DMS 273 (cell line): ENCODE measurements at regions not wholly inside any gene's neighbourhood (a gene's known extent, or its start where the extent isn't known, plus 50 kb on each side); places are given as distances from the start of the nearest gene placed in this dataset.
A peak's percentile ranks its signal among the peaks of the same experiment; 100 is the strongest.
"Not testable (repeated sequence)": the region's sequence is repeated elsewhere in the genome, so short reads cannot be mapped to it uniquely, and the experiment has no call there.

ENCODE experiments used
- DNase-seq: peaks from one replicate; lab custom pipeline; 2025; ENCODE audit not compliant: unreplicated experiment; lab: John Stamatoyannopoulos, UW

- DNase-seq = not testable (repeated sequence)
Measured at GRCh38 chr6:27827477-27827876, 84.7 kb downstream of the OR2B2 start.

DNA sequence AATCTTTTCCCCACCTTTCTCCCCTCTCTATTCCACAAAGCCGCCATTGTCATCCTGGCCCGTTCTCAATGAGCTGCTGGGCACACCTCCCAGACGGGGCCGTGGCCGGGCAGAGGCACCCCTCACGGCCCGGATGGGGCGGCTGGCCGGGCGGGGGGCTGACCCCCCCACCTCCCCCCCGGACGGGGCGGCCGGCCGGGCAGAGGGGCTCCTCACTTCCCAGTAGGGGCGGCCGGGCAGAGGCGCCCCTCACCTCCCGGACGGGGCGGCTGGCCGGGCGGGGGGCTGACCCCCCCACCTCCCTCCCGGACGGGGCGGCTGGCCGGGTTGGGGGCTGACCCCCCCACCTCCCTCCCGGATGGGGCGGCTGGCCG, 85.6 kb downstream of the OR2B2 start:
- not testable (repeated sequence) for DNase-seq

DNA sequence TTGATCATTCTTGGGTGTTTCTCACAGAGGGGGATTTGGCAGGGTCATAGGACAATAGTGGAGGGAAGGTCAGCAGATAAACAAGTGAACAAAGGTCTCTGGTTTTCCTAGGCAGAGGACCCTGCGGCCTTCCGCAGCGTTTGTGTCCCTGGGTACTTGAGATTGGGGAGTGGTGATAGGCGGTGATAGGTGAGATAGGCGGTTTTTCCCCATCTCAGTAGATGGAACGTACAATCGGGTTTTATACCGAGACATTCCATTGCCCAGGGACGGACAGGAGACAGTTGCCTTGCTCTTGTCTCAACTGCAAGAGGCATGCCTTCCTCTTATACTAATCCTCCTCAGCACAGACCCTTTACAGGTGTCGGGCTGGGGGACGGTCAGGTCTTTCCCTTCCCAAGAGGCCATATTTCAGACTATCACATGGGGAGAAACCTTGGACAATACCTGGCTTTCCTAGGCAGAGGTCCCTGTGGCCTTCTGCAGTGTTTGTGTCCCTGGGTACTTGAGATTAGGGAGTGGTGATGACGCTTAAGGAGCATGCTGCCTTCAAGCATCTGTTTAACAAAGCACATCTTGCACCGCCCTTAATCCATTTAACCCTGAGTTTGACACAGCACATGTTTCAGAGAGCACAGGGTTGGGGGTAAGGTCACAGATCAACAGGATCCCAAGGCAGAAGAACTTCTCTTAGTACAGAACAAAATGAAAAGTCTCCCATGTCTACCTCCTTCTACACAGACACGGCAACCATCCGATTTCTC, 86.2 kb downstream of the OR2B2 start:
- not testable (repeated sequence) for DNase-seq

DNA sequence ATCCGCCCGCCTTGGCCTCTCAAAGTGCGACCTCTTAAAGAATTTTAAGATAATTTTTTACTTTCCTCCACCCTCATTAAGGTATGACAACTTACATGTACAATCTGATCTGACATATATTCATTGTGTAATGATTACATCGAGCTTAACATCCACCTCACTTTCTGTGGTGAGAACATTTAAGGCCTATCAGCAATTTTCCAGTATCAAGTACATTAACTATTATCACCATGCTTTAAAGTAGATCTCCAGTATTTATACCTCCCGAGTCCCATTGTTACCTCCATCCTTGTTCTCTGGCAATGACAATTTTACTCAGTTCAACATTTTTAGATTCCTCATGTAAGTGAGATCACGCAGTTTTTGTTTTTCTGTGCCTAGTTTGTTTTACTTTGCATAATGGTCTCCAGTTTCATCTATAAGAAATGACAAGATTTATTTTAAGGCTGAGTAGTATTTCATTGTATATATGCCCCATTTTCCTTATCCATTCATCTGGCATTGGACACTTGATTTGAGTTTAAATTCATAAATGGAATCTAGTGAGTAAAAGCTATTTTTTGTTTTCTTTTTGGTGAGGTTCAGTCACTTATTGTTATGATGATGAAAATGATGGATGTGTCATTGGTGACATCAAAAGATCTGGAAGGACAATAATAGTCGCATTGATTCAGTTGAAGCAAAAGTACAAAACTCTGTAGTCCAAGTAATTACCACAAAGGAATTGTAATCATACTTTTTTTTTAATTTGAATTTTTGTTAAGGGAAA, 87.0 kb downstream of the OR2B2 start:
- peak; percentile 56 for DNase-seq

GRCh38 chr6:27824211-27825024, 87.8 kb downstream of the OR2B2 start:
- DNase-seq = peak; percentile 66

DNA sequence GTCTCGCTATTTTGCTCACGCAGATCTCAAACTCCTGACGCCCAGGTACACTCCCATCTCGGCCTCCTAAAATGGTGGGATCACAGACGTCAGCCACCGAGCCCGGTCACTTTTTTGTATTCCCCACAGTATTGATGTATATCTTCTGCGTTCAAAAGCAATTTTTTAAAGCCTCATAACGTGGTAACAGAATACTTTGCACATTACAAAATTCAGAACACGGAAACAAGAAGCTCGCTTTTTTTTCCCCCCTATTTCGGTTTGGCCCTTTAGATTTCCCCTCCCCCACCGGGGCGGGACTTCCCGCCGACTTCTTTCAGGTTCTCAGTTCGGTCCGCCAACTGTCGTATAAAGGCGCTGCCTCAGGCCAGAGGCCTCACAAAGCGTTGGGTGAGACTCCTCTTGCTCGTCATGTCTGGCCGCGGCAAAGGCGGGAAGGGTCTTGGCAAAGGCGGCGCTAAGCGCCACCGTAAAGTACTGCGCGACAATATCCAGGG, 88.4 kb downstream of the OR2B2 start:
- DNase-seq = peak; percentile 76

DNA sequence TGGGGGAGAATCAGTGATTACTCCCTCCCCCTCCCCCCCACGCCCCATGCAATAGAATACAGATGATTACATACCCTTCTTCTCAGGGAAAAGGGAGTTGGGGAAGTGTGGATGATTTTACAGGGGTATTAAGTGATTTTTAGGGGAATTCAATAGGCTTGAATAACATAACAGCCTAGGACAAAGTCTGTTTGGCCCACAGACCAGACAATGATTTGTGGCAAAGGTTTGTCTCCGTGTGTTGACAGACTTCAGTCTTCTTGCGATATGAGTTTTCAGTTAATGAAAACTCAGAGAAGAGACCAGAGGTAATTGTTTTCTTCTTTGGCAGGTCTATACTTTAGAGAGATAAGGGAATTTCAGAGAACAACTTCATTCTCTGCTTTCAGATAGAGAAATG, 95.3 kb downstream of the OR2B2 start:
- no peak for DNase-seq

DNA sequence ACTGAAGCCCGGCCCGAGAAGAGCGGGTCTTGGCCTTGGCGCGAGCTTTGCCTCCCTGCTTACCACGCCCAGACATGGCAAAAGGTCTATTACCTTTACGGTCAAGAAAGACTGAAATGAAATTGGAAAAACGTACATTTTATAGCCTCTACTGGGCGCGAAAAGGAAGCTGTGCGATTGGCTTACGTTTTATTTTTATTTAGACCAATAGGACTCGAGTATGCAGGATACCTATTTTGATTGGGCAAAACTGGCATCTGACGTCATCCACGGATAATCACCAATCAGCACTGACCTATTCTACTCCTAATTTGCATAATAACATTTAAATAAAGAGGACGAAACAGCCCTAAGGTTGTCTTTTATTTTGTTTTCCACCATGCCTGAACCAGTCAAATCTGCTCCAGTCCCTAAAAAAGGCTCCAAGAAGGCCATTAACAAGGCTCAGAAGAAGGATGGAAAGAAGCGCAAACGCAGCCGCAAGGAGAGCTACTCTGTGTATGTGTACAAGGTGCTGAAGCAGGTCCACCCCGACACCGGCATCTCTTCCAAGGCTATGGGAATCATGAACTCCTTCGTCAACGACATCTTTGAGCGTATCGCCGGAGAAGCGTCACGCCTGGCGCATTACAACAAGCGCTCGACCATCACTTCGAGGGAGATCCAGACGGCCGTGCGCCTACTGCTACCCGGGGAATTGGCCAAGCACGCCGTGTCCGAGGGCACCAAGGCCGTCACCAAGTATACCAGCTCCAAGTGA, 97.4 kb downstream of the OR2B2 start:
- no peak for DNase-seq

- not testable (repeated sequence) for DNase-seq
Measured at GRCh38 chr6:27814415-27814664, 97.9 kb downstream of the OR2B2 start.

- no peak for DNase-seq
Measured at GRCh38 chr6:27812805-27813492, 99.2 kb downstream of the OR2B2 start.

DNA sequence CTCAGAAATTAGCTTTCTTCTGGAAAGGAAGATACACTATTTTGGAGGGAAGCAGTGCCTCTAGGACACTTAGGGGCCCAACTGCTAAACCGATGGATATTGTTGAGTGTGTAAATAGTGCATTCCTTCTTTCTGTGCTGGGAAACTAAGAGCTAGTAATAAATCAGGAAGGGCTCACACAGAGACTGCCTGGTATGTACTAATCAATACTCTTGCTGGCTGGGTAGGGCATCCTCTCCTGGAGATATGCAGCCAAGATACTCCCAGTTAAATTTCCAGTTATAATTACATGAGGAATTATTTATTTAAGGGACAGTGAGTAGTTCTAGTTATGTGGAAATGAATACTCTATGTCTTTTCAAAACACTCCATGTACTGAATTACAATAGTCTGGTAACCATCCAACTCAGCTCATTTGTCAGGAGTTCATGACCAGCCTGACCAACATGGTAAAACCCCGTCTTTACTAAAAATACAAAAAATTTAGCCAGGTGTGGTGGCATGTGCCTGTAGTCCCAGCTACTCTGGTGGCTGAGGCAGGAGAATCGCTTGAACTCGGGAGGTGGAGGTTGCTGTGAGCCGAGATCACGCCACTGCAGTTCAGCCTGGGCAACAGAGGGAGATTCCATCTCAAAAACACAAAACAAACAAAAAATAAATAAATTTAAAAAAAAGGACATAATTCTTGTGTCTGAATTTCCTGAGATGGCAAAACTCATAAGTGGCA, 100.0 kb downstream of the OR2B2 start:
- DNase-seq = no peak

GRCh38 chr6:27811451-27811772, 100.8 kb downstream of the OR2B2 start:
- no peak for DNase-seq

GRCh38 chr6:27810768-27811450, 101.3 kb downstream of the OR2B2 start:
- DNase-seq = peak; percentile 65

DNA sequence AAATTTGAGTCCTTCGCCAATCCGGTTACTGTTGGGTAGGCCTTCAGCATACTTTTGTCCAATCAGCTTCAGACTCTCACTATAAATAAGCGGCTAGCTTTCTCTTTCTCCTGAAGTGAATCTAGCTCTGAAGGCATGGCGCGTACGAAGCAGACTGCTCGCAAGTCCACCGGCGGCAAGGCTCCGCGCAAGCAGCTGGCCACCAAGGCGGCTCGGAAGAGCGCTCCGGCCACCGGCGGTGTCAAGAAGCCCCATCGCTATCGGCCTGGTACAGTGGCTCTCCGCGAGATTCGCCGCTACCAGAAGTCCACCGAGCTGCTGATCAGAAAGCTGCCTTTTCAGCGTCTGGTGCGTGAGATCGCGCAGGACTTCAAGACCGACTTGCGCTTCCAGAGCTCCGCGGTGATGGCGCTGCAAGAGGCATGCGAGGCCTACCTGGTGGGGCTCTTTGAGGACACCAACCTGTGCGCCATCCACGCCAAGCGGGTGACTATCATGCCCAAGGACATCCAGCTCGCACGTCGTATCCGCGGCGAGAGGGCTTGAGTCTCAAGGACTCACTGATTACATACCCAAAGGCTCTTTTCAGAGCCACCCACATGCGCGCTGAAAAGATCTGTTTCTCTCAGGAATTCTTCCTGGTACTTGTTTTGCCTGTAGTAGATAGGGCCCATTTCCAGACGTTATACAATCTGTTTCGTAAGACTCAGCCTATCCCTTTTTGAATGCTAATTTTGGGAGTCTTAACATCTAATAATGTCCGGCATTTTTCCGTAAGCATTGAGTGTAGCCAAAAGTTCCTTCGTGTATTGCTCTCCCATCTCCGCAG, 102.0 kb downstream of the OR2B2 start:
- peak; percentile 92 for DNase-seq

- no peak for DNase-seq
Measured at GRCh38 chr6:27809067-27809938, 102.9 kb downstream of the OR2B2 start.

DNA sequence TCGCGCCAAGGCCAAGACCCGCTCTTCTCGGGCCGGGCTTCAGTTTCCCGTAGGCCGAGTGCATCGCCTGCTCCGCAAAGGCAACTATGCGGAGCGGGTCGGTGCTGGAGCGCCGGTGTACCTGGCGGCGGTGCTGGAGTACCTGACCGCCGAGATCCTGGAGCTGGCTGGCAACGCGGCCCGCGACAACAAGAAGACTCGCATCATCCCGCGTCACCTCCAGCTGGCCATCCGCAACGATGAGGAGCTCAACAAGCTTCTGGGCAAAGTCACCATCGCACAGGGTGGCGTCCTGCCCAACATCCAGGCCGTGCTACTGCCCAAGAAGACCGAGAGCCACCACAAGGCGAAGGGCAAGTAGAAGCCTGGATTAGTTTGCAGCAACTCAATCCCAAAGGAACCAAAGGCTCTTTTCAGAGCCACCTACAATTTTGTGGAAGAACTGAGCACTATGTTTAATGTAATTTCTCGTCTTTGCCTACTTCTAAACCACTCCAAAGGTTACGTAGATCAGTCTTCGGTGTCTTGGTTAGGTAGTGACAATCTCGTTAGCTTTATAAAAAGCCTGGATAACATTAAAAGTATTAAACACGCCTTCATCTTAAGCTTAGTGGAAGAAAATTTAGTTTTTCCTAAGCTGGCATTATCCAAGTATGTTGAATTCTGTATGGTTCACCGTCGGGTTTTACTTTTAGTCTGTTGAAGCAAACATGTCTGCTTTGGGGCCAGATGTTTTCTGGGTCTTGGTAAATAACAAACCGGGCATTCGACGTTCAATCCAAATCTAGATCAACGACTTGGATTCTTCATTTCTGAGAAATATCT, 103.7 kb downstream of the OR2B2 start:
- DNase-seq = not testable (repeated sequence)
